ENCODE measurements at regions not wholly inside any gene's neighbourhood (a gene's known extent, or its start where the extent isn't known, plus 50 kb on each side); places are given as distances from the start of the nearest gene placed in this dataset.

GRCh38 chr4:128373628-128374027 lies 86.0 kb upstream of the PGRMC2 start:
- H3K36me3 ChIP-seq: no peaks in the 10 kb centered on the region
- WGBS: 75% methylated on average over 2 of the region's 2 CpGs
- H3K9me3 ChIP-seq: peaks cover 6% of the 10 kb centered on the region
- peaks cover 17% of the 10 kb centered on the region for H3K4me1 ChIP-seq
- no peak overlapping the region for H3K4me3 ChIP-seq
- H3K27ac ChIP-seq: no peak overlapping the region
- TF ChIP-seq CTCF (IDR thresholded peaks at IDR 0.05): no peak
- TF ChIP-seq POLR2A (IDR thresholded peaks at IDR 0.05): no peak
- no peak for DNase-seq (ENCODE audit: low spot score in 2 of 2)
- no peaks in the 10 kb centered on the region for H3K27me3 ChIP-seq

- DNase-seq (ENCODE audit: low spot score in 2 of 2): no peak
- peaks cover 17% of the 10 kb centered on the region for H3K4me1 ChIP-seq
Measured at GRCh38 chr4:128371876-128372275, 84.3 kb upstream of the PGRMC2 start.

DNA sequence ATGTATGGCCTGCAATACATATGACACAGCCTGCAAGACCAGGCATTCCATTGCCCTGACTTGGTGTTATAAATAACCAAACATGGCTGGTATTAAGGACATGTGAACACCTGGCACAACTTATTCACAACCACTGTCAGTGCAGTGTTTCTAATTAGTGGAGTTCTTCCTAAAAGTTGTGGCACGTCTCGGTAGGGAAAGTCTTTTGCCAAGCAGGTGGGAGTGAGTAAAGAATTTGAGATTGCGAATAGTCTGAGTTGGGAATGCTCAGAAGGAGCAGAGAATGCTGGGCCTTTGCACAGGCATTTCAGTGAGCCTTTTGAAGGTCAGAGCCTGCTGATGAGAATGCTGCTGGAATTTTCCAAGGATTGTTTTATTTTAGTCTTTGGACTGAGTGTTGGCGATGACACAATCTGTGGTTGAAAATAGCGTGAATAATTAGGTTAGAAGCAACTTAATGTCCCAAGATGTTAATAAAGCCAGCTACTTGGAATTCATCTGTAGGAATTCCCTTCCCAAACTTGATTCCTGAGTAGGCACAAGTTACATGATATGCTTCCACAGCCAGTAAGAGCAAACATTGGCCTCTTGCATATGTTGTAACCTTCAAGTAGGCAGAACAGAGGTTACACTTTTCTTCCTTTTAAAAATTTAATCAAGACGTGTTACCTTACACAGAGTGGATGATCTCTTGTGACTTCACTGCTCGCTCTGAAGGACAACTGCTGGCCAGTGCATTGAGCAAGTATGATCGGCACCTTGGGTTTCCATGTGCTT lies 83.6 kb upstream of the PGRMC2 start:
- no peak for DNase-seq (ENCODE audit: low spot score in 2 of 2)
- Histone ChIP-seq H3K4me3 (no peak overlapping the region), H3K4me1 (peaks cover 17% of the 10 kb centered on the region), H3K27ac (peak overlapping the region; percentile 59), H3K27me3 (no peaks in the 10 kb centered on the region), H3K9me3 (no peaks in the 10 kb centered on the region), H3K36me3 (no peaks in the 10 kb centered on the region)
- TF ChIP-seq POLR2AphosphoS5 (IDR thresholded peaks at IDR 0.05): no peak
- no peak for TF ChIP-seq CTCF (IDR thresholded peaks at IDR 0.05)
- no peak for TF ChIP-seq EP300 (IDR thresholded peaks at IDR 0.05)
- TF ChIP-seq POLR2A (IDR thresholded peaks at IDR 0.05): no peak
- 39% methylated on average over 8 of the region's 8 CpGs for WGBS

More at GRCh38 chr4:128371876-128372275, 84.3 kb upstream of the PGRMC2 start:
- H3K27ac ChIP-seq: no peak overlapping the region
- H3K27me3 ChIP-seq: no peaks in the 10 kb centered on the region
- peaks cover 3% of the 10 kb centered on the region for H3K9me3 ChIP-seq
- no peaks in the 10 kb centered on the region for H3K36me3 ChIP-seq
- 66% methylated on average over 2 of the region's 2 CpGs for WGBS
- H3K4me3 ChIP-seq: no peak overlapping the region
- TF ChIP-seq EP300 (IDR thresholded peaks at IDR 0.05): no peak
- no peak for TF ChIP-seq CTCF (IDR thresholded peaks at IDR 0.05)
- TF ChIP-seq POLR2A (IDR thresholded peaks at IDR 0.05): no peak
- TF ChIP-seq POLR2AphosphoS5 (IDR thresholded peaks at IDR 0.05): no peak

DNA sequence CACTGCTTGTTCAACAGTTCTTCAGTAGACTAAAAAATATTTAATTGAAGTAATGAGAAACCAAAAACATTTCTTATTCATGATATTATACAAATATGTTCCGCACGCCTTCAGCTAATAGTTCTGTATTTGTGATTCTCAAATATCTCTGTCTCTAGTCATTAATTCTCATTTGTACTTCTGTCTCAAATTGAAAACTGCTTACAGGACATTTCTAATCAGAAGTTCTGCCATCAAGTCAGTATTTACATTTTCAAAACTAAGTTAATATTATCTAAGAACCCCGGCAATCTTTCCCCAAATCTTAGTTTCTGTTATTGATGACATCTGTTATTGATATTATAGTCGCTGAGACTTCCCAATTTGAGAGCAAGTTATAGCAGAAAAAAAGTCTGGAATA lies 78.6 kb upstream of the PGRMC2 start:
- 91% methylated on average over 4 of the region's 4 CpGs for whole genome bisulfite sequencing
- no peak overlapping the region for H3K4me3 ChIP-seq
- no peak overlapping the region for H3K27ac ChIP-seq
- H3K9me3 ChIP-seq: no peaks in the 10 kb centered on the region
- TF ChIP-seq POLR2AphosphoS5 (IDR thresholded peaks at IDR 0.05) (no peak), CTCF (IDR thresholded peaks at IDR 0.05) (no peak), EP300 (IDR thresholded peaks at IDR 0.05) (no peak), POLR2A (IDR thresholded peaks at IDR 0.05) (no peak)
- H3K36me3 ChIP-seq: no peaks in the 10 kb centered on the region
- no peaks in the 10 kb centered on the region for H3K27me3 ChIP-seq
- peaks cover 8% of the 10 kb centered on the region for H3K4me1 ChIP-seq
- DNase-seq (ENCODE audit: low spot score in 2 of 2): no peak

- 95% methylated on average over 7 of the region's 7 CpGs for WGBS
- DNase-seq (ENCODE audit: low spot score in 2 of 2): no peak
- Histone ChIP-seq H3K9me3 (no peaks in the 10 kb centered on the region), H3K27ac (no peak overlapping the region), H3K36me3 (no peaks in the 10 kb centered on the region), H3K27me3 (no peaks in the 10 kb centered on the region), H3K4me1 (no peaks in the 10 kb centered on the region), H3K4me3 (no peak overlapping the region)
- no peak for TF ChIP-seq POLR2AphosphoS5 (IDR thresholded peaks at IDR 0.05)
- TF ChIP-seq POLR2A (IDR thresholded peaks at IDR 0.05): no peak
- no peak for TF ChIP-seq EP300 (IDR thresholded peaks at IDR 0.05)
- TF ChIP-seq CTCF (IDR thresholded peaks at IDR 0.05): no peak
Measured at GRCh38 chr4:128364565-128364964, 77.0 kb upstream of the PGRMC2 start.

Data from suprapubic skin (tissue), 4 donors.